ENCODE measurements at regions not wholly inside any gene's neighbourhood (a gene's known extent, or its start where the extent isn't known, plus 50 kb on each side); places are given as distances from the start of the nearest gene placed in this dataset.

DNA sequence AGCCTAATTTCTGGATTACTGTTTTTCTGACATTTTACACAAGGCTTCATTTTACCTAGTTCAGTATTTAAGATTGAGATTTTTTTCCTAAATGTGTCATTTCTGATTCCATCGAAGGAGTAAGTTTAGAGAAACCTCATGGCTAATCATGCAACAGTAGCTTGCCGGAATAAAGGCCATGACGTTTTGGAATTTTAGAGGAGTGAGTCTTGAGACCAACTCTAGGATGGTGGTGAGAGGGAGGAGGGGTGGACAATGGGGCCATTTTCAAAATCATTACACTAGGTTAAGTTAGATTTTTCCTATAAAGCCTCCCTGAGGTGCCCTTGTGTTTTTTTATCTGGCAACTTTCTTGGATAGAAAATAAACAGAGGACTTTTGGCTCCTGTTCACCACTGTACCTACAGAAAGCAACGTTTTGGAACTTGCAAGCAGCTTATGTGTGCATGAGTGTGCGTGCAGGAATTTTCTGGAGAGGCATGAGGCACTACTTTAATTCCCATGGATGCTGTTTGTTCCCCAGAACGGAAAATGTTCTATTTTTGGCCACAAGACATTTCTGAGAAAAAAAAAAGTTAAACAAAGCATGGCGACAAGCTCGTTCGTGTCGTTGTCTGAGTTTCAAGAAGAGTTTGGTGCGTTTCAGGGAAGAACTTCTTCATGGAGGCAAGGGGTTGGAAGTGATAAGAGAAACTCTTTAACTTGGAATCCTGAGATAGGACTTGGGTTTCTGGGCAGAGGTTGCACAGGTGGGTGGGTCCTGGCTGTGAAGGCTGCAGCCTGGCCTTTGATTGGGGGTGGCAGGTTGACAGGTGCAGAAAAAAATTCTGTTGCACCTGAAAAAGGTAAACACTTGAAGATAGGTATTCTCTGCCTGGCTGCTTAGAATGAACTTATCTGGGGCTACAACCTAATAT lies 178.1 kb downstream of the PTEN start:
- H3K4me1 ChIP-seq (ENCODE audit: insufficient read depth, low read length): peaks cover 10% of the 10 kb centered on the region
- H3K9me3 ChIP-seq (ENCODE audit: control insufficient read depth in 1 of 2, insufficient read depth in 1 of 2, low read length in 2 of 2): no peaks in the 10 kb centered on the region
- POLR2A ChIA-PET: no interaction called here

DNA sequence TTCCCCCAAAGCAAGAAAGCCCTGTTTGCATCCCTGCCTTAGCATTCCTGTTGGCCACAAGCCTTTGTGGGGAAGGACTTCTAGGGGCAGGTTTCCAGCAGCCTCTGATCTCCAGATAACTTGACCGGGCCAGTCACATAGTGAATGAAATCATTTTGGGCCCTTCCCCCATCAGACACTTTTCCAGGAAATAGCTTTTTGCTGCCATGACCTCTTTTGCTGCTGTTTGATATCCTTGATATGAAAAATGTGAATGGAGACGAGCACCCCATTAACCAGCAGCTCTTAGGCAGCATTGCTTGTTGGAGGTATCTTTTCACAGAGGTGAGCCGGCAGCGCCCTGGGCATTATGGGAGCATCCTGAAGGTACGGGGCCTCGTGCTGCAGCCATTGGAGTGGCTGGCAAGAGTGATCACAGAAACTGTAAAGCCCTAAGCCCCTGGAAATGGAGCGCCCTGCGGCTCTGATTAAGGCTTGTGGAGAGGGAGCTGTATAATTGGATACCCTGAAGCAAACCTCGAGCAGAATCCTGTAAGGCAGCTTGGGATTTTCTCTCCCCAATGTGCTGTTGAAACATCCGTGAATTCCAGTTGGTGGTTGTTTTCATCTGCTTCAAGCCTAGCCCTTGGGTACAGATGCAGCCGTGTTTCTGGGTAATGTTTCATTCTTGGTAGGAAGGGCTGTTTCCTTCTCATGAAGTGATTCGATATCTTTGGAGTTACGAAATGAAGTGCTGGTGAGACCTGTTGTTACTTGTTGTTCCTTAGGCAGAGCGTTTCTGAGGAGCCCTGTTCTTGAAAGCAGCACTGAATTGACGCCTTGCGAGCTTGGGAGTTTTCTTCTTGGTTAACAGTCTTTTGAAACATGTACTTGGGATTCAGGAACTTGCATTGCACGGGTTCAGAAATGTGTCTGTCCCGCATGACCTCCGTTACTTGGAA lies 179.0 kb downstream of the PTEN start:
- Mint-ChIP-seq H3K9me3 (no peaks in the 10 kb centered on the region), H3K36me3 (ENCODE audit: low read depth) (no peaks in the 10 kb centered on the region), H3K27me3 (no peaks in the 10 kb centered on the region), H3K4me1 (ENCODE audit: low read depth) (peaks cover 32% of the 10 kb centered on the region), H3K4me3 (no peak overlapping the region), H3K27ac (no peak overlapping the region)
- TF ChIP-seq, protein P1, sequence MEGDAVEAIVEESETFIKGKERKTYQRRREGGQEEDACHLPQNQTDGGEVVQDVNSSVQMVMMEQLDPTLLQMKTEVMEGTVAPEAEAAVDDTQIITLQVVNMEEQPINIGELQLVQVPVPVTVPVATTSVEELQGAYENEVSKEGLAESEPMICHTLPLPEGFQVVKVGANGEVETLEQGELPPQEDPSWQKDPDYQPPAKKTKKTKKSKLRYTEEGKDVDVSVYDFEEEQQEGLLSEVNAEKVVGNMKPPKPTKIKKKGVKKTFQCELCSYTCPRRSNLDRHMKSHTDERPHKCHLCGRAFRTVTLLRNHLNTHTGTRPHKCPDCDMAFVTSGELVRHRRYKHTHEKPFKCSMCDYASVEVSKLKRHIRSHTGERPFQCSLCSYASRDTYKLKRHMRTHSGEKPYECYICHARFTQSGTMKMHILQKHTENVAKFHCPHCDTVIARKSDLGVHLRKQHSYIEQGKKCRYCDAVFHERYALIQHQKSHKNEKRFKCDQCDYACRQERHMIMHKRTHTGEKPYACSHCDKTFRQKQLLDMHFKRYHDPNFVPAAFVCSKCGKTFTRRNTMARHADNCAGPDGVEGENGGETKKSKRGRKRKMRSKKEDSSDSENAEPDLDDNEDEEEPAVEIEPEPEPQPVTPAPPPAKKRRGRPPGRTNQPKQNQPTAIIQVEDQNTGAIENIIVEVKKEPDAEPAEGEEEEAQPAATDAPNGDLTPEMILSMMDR (IDR thresholded peaks at IDR 0.05): no peak
- no peak overlapping the region for H3K27ac ChIP-seq (ENCODE audit: low read depth in 1 of 2, low read length in 2 of 2)
- ChIA-PET POLR2A (no interaction called here), CTCF (interaction anchor here (0.6 kb wide), 1 partner anchor 1103 kb away, joined by 3 read pairs; no protein-coding TSS in a partner anchor)
- H3K9me3 ChIP-seq (ENCODE audit: control insufficient read depth in 1 of 2, insufficient read depth in 1 of 2, low read length in 2 of 2): no peaks in the 10 kb centered on the region
- DNase-seq (peak in 1 of 14 experiments; percentile 11), ATAC-seq (ENCODE audit: poor library complexity) (no peak)
- H3K4me3 ChIP-seq (ENCODE audit: low read length): no peak overlapping the region
- H3K27me3 ChIP-seq (ENCODE audit: control insufficient read depth in 1 of 2, insufficient read depth in 2 of 2, low read length in 2 of 2): no peaks in the 10 kb centered on the region
- peaks cover 9% of the 10 kb centered on the region for H3K4me1 ChIP-seq (ENCODE audit: insufficient read depth, low read length)
- intact Hi-C loops (cut with DNase I, micrococcal nuclease): no loop called here
- no peaks in the 10 kb centered on the region for H3K36me3 ChIP-seq (ENCODE audit: insufficient read depth, low read length)

More for the DNA sequence above, 178.1 kb downstream of the PTEN start:
- no peaks in the 10 kb centered on the region for H3K27me3 ChIP-seq (ENCODE audit: control insufficient read depth in 1 of 2, insufficient read depth in 2 of 2, low read length in 2 of 2)
- TF ChIP-seq, protein P1 (IDR thresholded peaks at IDR 0.05): no peak
- no peaks in the 10 kb centered on the region for H3K9me3 Mint-ChIP-seq
- no peak overlapping the region for H3K27ac Mint-ChIP-seq
- ATAC-seq (ENCODE audit: poor library complexity) (no peak), DNase-seq (no peak)
- H3K36me3 ChIP-seq (ENCODE audit: insufficient read depth, low read length): no peaks in the 10 kb centered on the region
- no peaks in the 10 kb centered on the region for H3K27me3 Mint-ChIP-seq
- H3K4me3 Mint-ChIP-seq: no peak overlapping the region
- CTCF ChIA-PET: no interaction called here
- intact Hi-C loops (cut with DNase I, micrococcal nuclease): no loop called here
- H3K4me1 Mint-ChIP-seq (ENCODE audit: low read depth): peaks cover 32% of the 10 kb centered on the region
- no peak overlapping the region for H3K27ac ChIP-seq (ENCODE audit: low read depth in 1 of 2, low read length in 2 of 2)
- H3K36me3 Mint-ChIP-seq (ENCODE audit: low read depth): no peaks in the 10 kb centered on the region
- H3K4me3 ChIP-seq (ENCODE audit: low read length): no peak overlapping the region

DNA sequence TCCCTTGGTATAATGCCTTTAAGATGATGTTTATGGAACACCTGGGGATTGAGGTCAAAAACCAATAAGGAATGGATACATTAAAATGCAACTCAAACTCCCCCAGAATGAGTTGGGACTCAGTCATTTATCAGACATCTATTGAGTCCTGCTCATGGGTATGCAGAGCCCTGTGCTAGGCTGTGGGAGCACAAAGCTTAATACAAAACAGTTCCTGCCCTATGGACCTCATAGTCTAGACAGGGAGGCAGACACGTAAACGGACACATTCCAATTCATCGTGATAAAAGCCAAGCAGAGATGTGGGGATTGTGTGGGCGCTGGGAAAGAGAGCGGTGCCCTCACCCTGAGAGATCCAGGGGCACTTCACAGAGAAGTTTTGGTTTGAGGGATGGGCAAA lies 181.7 kb downstream of the PTEN start:
- TF ChIP-seq, protein P1 (IDR thresholded peaks at IDR 0.05): no peak
- Mint-ChIP-seq H3K4me1 (ENCODE audit: low read depth) (peaks cover 21% of the 10 kb centered on the region), H3K27me3 (no peaks in the 10 kb centered on the region), H3K9me3 (no peaks in the 10 kb centered on the region), H3K36me3 (ENCODE audit: low read depth) (no peaks in the 10 kb centered on the region), H3K4me3 (no peak overlapping the region), H3K27ac (no peak overlapping the region)
- ChIA-PET POLR2A (no interaction called here), CTCF (no interaction called here)
- no peak overlapping the region for H3K27ac ChIP-seq (ENCODE audit: low read depth in 1 of 2, low read length in 2 of 2)
- peaks cover 5% of the 10 kb centered on the region for H3K4me1 ChIP-seq (ENCODE audit: insufficient read depth, low read length)
- intact Hi-C loops (cut with DNase I, micrococcal nuclease): no loop called here
- H3K4me3 ChIP-seq (ENCODE audit: low read length): no peak overlapping the region
- no peak for ATAC-seq (ENCODE audit: poor library complexity)
- no peaks in the 10 kb centered on the region for H3K36me3 ChIP-seq (ENCODE audit: insufficient read depth, low read length)
- DNase-seq: no peak
- H3K27me3 ChIP-seq (ENCODE audit: control insufficient read depth in 1 of 2, insufficient read depth in 2 of 2, low read length in 2 of 2): no peaks in the 10 kb centered on the region
- H3K9me3 ChIP-seq (ENCODE audit: control insufficient read depth in 1 of 2, insufficient read depth in 1 of 2, low read length in 2 of 2): no peaks in the 10 kb centered on the region
